HL-60 (cell line): ENCODE measurements at regions not wholly inside any gene's neighbourhood (a gene's known extent, or its start where the extent isn't known, plus 50 kb on each side); places are given as distances from the start of the nearest gene placed in this dataset.

Experiments
- DNase-seq, 2 experiments: peaks; one replicate each; pipeline ENCODE4 v3.0.0-alpha.2; 2010 to 2020; ENCODE audit warnings: low read depth in 1 of 2, low spot score in 1 of 2
- H3K27ac ChIP-seq: fragments of 250-450 bp; sonication (Bioruptor Pico); replicated peaks from 2 replicates; pipeline ENCODE4 v1.5.1; 2020; ENCODE audit warnings: mild to moderate bottlenecking, moderate library complexity
- H3K27me3 ChIP-seq: fragments of 250-450 bp; sonication (Bioruptor Pico); 2 replicates; pipeline ENCODE4 v1.5.1; 2021; ENCODE audit warnings: mild to moderate bottlenecking, moderate library complexity; ENCODE audit not compliant: insufficient read depth, poor library complexity, severe bottlenecking
- H3K4me3 ChIP-seq: replicated peaks from 2 replicates; pipeline ENCODE4 v1.5.1; 2011; ENCODE audit warnings: mild to moderate bottlenecking, control low read depth, low read length; ENCODE audit not compliant: insufficient read depth
- CTCF ChIP-seq: IDR thresholded peaks from one replicate; pipeline ENCODE4 v1.5.1; 2011; ENCODE audit warnings: low read length, control low read depth, inconsistent platforms; ENCODE audit not compliant: insufficient read depth
- GABPA ChIP-seq: IDR thresholded peaks from 2 replicates; pipeline ENCODE4 v1.6.1; 2012; ENCODE audit warnings: low read depth
- POLR2AphosphoS5 ChIP-seq: IDR thresholded peaks from 2 replicates; pipeline ENCODE4 v1.6.1; 2012; ENCODE audit warnings: low read depth
- REST ChIP-seq: IDR thresholded peaks from 2 replicates; pipeline ENCODE4 v1.6.1; 2012; ENCODE audit warnings: low read depth; ENCODE audit not compliant: insufficient replicate concordance
- SPI1 ChIP-seq: IDR thresholded peaks from 2 replicates; pipeline ENCODE4 v1.6.1; 2012; ENCODE audit warnings: low read depth, mild to moderate bottlenecking, borderline replicate concordance

GRCh38 chr11:129317571-129317970 is 58.1 kb upstream of the BARX2 start:
- DNase-seq, result peak in 1 of 2 experiments; percentile 29
- Histone ChIP-seq H3K4me3 (no peak overlapping the region), H3K27ac (no peak overlapping the region), H3K27me3 (no peaks in the 10 kb centered on the region)
- TF ChIP-seq SPI1 (no peak), POLR2AphosphoS5 (no peak), GABPA (no peak), REST (no peak), CTCF (no peak)

- Histone ChIP-seq H3K27ac (no peak overlapping the region), H3K27me3 (no peaks in the 10 kb centered on the region), H3K4me3 (no peak overlapping the region)
- TF ChIP-seq POLR2AphosphoS5 (no peak), GABPA (no peak), SPI1 (no peak), REST (no peak), CTCF (no peak)
- no peak for DNase-seq
These were observed 58.9 kb upstream of the BARX2 start for GRCh38 chr11:129316781-129317180.

- Histone ChIP-seq H3K4me3 (no peak overlapping the region), H3K27me3 (no peaks in the 10 kb centered on the region), H3K27ac (no peak overlapping the region)
- TF ChIP-seq SPI1 (no peak), CTCF (no peak), GABPA (no peak), POLR2AphosphoS5 (no peak), REST (no peak)
- DNase-seq, result no peak
These were observed 59.7 kb upstream of the BARX2 start for GRCh38 chr11:129315781-129316579.
